Limb (tissue), 2 donors: ENCODE measurements at regions not wholly inside any gene's neighbourhood (a gene's known extent, or its start where the extent isn't known, plus 50 kb on each side); places are given as distances from the start of the nearest gene placed in this dataset.

ENCODE experiments used
- DNase-seq, 2 donors: peaks; one replicate each; pipeline ENCODE4 v3.0.0-alpha.2; 2016; ENCODE audit errors: extremely low spot score in 2 of 2

GRCh38 chr6:108751851-108752732 is 96.1 kb upstream of the ARMC2 start:
- no peak for DNase-seq

GRCh38 chr6:108752733-108753590 is 95.3 kb upstream of the ARMC2 start:
- DNase-seq, result peak in 1 of 2 donors; percentile 23

DNA sequence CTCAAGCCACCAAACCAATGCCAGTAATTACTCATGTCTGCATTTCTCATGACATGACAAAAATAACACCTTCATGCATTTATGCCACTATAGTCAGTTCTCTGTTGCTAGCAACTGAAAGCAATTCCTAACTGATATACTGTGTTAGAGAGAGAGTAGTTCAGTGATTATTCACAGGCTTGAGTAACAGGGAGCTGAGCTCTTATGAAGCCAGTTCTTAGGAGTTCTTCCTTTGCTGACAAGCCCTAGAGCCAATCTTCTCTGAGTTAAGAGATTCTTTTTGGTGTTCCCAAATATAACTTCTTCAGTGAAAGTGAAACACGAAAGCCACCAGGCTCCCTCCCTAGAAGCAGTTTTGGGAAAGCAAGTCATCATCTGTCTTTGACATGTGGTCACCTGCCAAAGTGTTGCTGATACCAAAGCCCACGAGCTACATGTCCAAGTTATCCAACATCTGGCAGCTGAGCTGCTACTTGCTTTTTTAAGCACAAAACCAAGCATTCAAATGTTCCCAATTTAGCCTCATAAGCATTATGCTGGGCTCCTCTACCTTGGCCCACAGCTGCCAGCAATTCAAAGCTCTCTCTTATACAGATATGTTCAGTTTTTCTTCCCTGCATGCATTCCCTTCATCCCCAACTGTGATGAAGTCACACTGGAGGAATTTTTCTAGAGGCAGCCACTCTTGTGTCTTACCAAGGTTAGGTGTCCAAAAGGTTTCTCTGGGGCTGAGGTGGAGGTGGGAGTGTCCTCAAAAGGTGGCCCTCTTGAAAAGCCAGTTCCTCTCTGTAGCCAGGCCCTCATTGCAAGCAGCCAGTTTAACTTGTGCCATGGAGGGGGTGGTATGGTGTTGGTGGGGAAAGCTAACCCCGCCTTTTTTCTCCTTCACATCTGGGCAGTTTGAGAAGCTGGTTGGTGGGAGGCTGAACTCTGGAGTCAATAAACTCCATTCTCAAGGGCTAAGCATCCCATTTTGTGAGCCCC is 92.7 kb upstream of the ARMC2 start:
- no peak for DNase-seq

DNA sequence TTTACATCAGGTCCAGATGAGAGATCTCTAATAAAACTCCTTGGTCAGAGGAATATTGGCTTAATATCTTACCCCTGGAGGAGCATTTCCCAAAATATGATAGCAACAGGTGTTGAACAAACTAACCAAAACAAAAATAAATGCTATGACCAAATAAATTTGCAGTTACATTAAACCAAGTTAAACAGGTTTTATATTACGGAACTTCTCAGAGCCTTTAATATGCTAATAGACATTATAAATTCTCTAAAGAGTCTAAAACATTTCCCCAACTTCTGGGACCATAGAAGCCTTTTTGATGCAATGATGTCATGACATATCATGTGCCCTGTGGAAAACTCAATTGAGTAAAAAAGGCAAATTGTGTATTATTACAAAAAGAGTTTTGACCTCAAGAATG is 90.9 kb upstream of the ARMC2 start:
- DNase-seq, result no peak

GRCh38 chr6:108758884-108759283 is 89.3 kb upstream of the ARMC2 start:
- DNase-seq, result no peak

DNA sequence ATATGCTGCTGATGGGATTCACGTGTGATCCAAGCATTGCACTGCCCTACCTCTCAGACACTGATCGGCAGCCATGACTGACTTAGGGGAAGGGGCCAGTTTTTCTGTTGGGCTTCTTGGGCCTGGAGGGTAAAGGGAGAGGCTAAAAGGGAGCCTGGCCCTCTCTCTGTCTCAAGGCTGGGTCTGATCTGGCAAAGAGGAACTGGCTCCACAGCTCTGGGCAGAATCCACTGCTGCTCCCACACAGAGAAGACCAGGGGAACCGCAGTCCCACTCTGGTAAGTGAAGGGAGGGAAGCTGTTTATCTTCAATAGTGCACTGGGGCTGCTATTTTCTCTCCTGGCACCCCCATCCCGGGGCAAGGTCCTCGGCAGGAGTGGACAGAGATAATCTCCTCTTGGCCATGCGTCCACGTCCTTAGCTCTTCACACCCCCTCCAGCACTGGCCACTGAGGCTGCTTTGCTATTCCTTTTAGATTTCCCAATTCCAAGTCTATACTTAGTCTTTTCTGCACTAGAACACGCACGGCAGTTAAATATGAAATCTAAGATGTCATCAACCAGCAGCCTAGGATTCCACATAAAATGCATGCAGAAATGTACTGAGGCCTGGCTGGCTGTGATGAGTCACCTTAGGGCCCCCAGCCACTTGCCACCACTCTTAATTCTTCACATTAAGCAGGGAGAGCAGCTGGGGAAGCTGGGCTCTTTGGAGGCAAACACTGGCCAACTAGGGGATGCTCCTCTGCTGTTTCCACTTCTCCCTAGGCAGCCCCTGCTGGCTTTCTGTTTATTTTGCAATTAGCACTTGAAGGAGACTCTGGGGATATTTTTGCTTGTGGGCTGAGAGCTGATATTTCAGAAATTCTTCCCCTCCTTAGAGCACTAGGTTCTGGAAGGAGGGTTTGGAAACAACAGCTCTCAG is 87.8 kb upstream of the ARMC2 start:
- no peak for DNase-seq

DNA sequence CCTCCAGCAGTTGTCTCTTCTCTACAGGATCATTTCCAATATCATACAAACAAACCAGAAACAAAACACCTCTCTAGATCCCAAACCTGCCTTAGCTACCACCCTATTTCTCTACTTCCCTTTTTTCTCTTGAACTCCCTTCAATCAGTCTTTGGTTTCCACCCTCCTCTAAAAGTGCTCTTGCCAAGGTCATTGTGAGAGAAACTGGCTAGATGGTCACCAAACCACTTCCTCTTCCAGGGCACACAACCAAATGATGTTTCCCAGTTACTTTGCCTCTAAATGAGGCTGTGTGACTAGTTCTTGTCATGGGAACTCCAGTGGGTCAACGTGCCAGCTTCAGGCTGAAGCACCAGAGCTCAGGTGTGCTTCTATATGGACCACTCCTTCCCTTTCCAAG is 85.8 kb upstream of the ARMC2 start:
- DNase-seq, result no peak

- no peak for DNase-seq
These were observed 84.2 kb upstream of the ARMC2 start for GRCh38 chr6:108763931-108764579.

GRCh38 chr6:108764580-108764950 is 83.7 kb upstream of the ARMC2 start:
- no peak for DNase-seq

GRCh38 chr6:108765495-108765894 is 82.7 kb upstream of the ARMC2 start:
- DNase-seq, result no peak

- no peak for DNase-seq
These were observed 81.8 kb upstream of the ARMC2 start for GRCh38 chr6:108766419-108766818.

- no peak for DNase-seq
These were observed 81.3 kb upstream of the ARMC2 start for GRCh38 chr6:108766886-108767285.

- no peak for DNase-seq
These were observed 80.6 kb upstream of the ARMC2 start for GRCh38 chr6:108767418-108768165.

DNA sequence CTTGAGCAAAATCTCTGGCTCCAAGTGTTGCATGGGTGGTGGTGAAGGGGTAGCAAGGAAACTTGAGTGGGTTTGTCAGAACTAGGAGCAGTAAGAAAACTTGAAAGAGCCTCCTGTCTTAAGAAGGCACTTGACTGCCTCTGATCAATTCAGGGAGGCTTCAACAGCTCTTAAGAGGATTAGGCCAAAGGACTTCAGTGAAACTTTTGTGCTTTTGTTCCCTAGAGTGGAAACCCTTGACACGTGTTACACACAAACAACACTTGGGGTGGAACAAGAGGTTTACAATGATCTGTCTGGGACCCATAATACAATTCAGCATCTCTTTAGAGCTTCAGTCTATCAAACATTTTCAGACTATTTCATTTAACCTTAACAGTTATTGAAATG is 80.1 kb upstream of the ARMC2 start:
- DNase-seq, result no peak

GRCh38 chr6:108768792-108769524 is 79.3 kb upstream of the ARMC2 start:
- no peak for DNase-seq

DNA sequence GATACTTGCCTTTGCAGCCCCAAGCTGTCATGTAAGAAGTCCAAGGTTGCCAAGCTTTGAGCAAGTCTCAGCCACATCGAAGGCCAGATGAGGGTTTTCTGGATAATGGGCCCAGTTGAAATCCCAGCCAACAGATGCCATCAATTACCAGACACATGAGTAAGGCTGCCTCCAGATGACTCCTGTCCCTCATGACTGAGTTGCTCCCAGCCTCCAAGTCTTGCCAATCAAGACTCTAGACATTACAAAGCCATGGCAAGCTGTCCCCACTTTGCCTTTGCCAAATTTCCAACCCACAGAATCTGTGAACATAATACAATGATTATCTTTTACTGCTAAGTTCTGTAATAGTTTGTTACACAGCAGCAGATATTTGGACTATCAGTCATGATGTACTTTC is 76.8 kb upstream of the ARMC2 start:
- DNase-seq, result no peak

GRCh38 chr6:108774555-108774954 is 73.7 kb upstream of the ARMC2 start:
- DNase-seq, result no peak

- DNase-seq, result no peak
These were observed 70.7 kb upstream of the ARMC2 start for GRCh38 chr6:108777536-108777935.
